Mucosa of rectum (tissue), 2 donors: ENCODE measurements at regions not wholly inside any gene's neighbourhood (a gene's known extent, or its start where the extent isn't known, plus 50 kb on each side); places are given as distances from the start of the nearest gene placed in this dataset.

Experiments
- H3K27ac ChIP-seq, 2 donors: one replicate each; pipeline ENCODE4 v1.7.0; 2013; ENCODE audit warnings: inconsistent platforms in 2 of 2, low read depth in 2 of 2, low read length in 2 of 2
- H3K27me3 ChIP-seq, 2 donors: one replicate each; pipeline ENCODE4 v1.7.0; 2013; ENCODE audit warnings: low read length in 2 of 2; ENCODE audit not compliant: control insufficient read depth in 2 of 2, insufficient read depth in 2 of 2
- H3K36me3 ChIP-seq, 2 donors: one replicate each; pipeline ENCODE4 v1.7.0; 2013; ENCODE audit warnings: low read length in 2 of 2; ENCODE audit not compliant: control insufficient read depth in 2 of 2, insufficient read depth in 2 of 2
- H3K4me1 ChIP-seq, 2 donors: one replicate each; pipeline ENCODE4 v1.7.0; 2013; ENCODE audit warnings: low read length in 2 of 2, mild to moderate bottlenecking in 1 of 2; ENCODE audit not compliant: control insufficient read depth in 2 of 2, insufficient read depth in 2 of 2
- H3K4me3 ChIP-seq, 2 donors: one replicate each; pipeline ENCODE4 v1.7.0; 2013; ENCODE audit warnings: low read length in 2 of 2
- H3K9ac ChIP-seq, 2 donors: one replicate each; pipeline ENCODE4 v1.7.0; 2013; ENCODE audit warnings: low read length in 2 of 2, low read depth in 1 of 2, mild to moderate bottlenecking in 1 of 2
- H3K9me3 ChIP-seq, 2 donors: one replicate each; pipeline ENCODE4 v1.7.0; 2013; ENCODE audit warnings: low read length in 2 of 2; ENCODE audit not compliant: control insufficient read depth in 2 of 2
- donor health status: healthy.
- donor health status: Normal muscosa, but diverticular disease.

DNA sequence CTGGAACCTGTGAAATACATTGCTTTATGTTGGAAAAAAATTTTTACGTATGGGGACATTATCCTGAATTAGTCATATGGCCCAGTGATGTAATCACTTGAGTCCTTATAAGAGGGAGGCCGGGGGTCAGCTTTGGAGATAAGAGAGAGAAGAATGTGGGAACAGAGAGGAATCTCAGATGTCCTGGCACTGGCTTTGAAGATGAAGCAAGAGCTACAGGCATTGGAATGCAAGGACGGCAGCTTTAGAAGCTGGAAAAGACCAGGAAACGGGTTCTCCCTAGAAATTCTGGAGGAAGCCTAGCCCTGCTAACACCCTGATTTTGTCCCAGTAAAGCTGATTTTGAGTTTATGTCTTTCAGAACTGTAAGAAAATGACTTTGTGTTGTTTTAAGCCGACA, 1129.9 kb upstream of the GYPC start:
- no peaks in the 10 kb centered on the region for H3K4me1 ChIP-seq
- H3K27ac ChIP-seq = no peak overlapping the region
- no peak overlapping the region for H3K4me3 ChIP-seq
- no peaks in the 10 kb centered on the region for H3K36me3 ChIP-seq
- no peak overlapping the region for H3K9ac ChIP-seq
- no peaks in the 10 kb centered on the region for H3K27me3 ChIP-seq
- H3K9me3 ChIP-seq = no peaks in the 10 kb centered on the region

DNA sequence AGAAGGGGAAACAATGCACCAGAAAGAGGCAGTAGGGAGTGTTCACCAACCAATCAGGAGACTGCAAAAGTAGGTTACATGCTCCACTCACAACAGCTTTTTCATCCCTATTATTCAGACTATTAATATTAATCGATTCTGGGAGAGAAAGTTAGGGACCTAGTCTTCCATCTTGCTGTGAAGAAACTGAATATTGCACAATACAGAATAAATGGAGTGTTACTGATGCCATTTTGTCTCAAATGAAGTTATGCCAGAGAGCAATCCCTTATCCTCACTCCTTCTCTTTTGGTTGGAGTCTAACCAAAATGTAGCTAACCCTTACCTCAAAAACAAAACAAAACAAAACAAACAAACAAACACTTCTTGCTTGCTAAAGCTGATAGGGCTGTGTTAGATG, 1120.9 kb upstream of the GYPC start:
- Histone ChIP-seq H3K4me3 (no peak overlapping the region), H3K9me3 (no peaks in the 10 kb centered on the region), H3K4me1 (no peaks in the 10 kb centered on the region), H3K27me3 (no peaks in the 10 kb centered on the region), H3K9ac (no peak overlapping the region), H3K36me3 (no peaks in the 10 kb centered on the region), H3K27ac (no peak overlapping the region)

DNA sequence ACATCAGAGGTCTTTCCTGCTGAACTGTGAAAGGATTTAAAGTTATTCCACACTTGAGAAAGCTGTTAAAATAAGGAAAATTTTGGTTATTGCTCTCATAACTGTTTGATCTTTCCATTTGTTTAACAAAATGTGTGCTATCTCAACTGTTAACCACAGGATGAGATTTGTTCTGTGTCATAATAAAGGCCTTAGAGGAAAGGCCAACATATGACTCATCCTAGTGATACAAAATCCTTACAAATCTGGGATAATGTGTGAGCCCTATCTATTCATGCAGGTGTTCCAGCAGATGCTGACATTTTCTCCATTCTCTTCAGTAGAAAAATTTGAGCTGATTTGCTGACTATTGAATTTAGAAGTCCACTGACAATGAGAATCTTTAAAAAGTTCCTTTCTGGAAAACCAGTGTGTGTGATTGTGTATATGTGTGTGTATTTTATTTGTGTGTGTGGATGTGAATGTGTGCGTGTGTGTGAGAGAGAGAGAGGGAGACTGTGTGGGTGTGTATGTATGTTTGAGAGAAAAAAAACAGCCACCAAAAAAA, 1111.9 kb upstream of the GYPC start:
- Histone ChIP-seq H3K36me3 (no peaks in the 10 kb centered on the region), H3K27ac (no peak overlapping the region), H3K9me3 (no peaks in the 10 kb centered on the region), H3K27me3 (no peaks in the 10 kb centered on the region), H3K4me3 (no peak overlapping the region), H3K4me1 (no peaks in the 10 kb centered on the region), H3K9ac (no peak overlapping the region)

DNA sequence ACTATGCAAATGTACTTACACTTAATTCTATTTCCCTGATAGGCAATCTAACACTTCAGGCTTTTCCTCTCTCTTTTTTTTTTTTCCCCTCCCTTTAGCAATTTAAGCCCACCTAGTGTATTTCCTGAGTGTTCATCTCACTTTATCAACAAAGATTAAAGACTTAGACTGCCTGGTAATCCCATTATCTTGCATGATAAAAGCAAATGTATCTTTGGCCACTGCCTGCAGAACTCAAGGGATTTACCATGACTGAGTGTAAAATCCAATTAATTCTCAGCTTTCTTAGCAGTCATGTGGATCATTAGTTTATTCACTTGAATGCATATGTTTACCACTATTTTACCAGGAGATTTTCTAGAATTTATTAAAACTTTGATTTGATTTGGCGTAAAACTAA, 1102.2 kb upstream of the GYPC start:
- H3K4me3 ChIP-seq = no peak overlapping the region
- H3K9me3 ChIP-seq = no peaks in the 10 kb centered on the region
- H3K4me1 ChIP-seq = no peaks in the 10 kb centered on the region
- no peak overlapping the region for H3K27ac ChIP-seq
- H3K27me3 ChIP-seq = no peaks in the 10 kb centered on the region
- H3K9ac ChIP-seq = no peak overlapping the region
- no peaks in the 10 kb centered on the region for H3K36me3 ChIP-seq

DNA sequence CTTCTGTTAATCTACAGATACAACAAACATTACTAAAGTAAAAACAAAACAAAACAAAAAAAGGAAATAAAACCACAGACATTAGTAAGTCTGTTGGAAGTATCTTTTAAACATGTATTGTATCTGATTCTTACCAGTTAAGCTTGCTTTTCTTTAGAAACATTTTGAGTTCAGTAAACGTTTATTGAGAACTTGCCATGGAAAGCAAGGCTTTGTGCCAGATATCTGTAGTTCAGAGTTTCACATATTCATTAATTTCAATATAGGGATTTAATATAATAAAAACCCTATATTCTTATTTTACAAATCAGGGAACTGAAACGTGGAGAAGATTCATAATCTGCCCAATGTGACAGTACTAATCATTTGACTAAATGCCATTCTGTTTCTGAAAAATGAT, 1101.0 kb upstream of the GYPC start:
- no peaks in the 10 kb centered on the region for H3K9me3 ChIP-seq
- H3K36me3 ChIP-seq = no peaks in the 10 kb centered on the region
- no peaks in the 10 kb centered on the region for H3K4me1 ChIP-seq
- H3K4me3 ChIP-seq = no peak overlapping the region
- H3K27me3 ChIP-seq = no peaks in the 10 kb centered on the region
- no peak overlapping the region for H3K9ac ChIP-seq
- H3K27ac ChIP-seq = no peak overlapping the region

DNA sequence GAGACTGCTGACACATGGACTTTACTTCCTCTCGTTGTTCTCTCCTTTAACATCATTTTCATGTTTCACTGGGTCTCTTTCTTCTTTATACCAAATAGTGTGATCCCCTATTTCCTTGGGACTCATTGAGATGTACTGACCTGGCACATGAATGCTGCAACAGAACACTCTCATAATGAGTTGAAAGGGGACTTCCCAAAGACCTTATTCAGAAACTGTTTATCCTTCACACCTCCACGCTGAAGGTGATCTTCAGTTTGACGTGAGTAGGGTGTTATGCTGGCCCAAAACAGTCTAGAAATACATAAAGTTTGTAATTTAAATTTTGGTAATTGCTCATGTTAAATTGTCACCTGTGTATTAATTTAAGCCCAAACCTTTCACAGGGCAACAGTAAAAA, 1096.8 kb upstream of the GYPC start:
- H3K36me3 ChIP-seq = no peaks in the 10 kb centered on the region
- peaks cover 4 to 21% of the 10 kb centered on the region in 2 donors for H3K4me1 ChIP-seq
- no peak overlapping the region for H3K27ac ChIP-seq
- H3K27me3 ChIP-seq = no peaks in the 10 kb centered on the region
- no peak overlapping the region for H3K4me3 ChIP-seq
- no peaks in the 10 kb centered on the region for H3K9me3 ChIP-seq
- no peak overlapping the region for H3K9ac ChIP-seq

DNA sequence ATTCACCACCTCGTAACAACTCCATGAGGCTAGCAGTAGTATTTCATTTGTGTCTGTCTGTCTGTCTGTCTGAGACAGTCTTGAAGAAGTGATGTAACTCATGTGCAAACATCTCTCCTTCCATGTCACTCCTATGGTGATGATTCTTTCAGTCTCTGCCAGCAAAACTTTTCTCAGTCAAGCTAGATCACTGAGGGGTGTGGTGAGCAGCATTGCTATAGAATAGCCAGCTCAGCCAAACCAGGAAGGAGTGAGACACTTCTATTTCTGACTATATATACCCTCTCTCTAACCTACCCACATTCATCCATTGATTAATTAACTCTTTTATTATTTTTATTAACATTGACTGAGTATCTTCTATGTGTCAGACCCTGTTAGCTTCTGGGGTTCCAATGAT, 1095.1 kb upstream of the GYPC start:
- Histone ChIP-seq H3K27me3 (no peaks in the 10 kb centered on the region), H3K4me1 (peaks cover 4 to 21% of the 10 kb centered on the region in 2 donors), H3K36me3 (no peaks in the 10 kb centered on the region), H3K9me3 (no peaks in the 10 kb centered on the region), H3K9ac (no peak overlapping the region), H3K27ac (peak overlapping the region in 1 of 2 donors; percentile 59), H3K4me3 (peak overlapping the region in 1 of 2 donors; percentile 8)

DNA sequence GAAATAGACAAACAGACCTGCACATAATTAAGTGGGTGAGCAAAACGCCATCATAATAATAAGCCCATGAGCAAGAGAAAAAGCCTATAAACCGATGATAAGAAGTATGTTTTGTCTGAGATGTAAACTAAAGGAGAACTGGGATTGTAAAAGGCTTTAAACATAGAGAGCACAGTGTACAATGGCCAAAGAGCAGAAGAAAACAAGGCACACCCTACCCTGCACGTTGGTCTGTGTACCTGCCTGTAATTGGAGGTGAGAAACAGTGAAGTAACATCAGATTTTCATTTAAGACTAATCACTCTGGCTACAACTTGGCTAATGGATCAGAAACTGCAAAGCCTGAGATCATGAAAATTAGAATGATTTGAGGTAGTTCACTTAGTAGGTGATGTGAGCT, 1094.7 kb upstream of the GYPC start:
- peaks cover 4 to 21% of the 10 kb centered on the region in 2 donors for H3K4me1 ChIP-seq
- H3K36me3 ChIP-seq = no peaks in the 10 kb centered on the region
- no peaks in the 10 kb centered on the region for H3K27me3 ChIP-seq
- peak overlapping the region; percentile 8 for H3K4me3 ChIP-seq
- no peaks in the 10 kb centered on the region for H3K9me3 ChIP-seq
- peak overlapping the region in 1 of 2 donors; percentile 73 for H3K27ac ChIP-seq
- H3K9ac ChIP-seq = no peak overlapping the region

DNA sequence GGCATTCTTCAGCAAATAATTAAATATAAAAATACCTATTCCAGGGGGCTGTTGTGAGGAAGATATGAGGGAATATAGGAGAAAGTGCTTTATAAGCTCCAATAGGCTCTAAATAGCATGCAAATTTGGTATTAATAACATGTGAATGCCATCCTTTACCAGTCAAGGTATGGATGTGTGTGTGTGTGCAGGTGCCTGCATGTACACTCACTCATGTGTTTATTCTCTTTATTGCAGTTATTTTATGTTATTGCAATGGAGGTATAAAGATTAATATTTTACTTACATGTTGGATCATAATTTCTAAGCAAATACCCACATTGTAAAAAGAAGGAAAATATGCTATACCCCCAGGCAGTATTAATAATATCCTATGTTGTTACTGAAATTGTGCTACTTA, 1093.0 kb upstream of the GYPC start:
- Histone ChIP-seq H3K27me3 (no peaks in the 10 kb centered on the region), H3K9ac (no peak overlapping the region), H3K27ac (no peak overlapping the region), H3K9me3 (no peaks in the 10 kb centered on the region), H3K36me3 (no peaks in the 10 kb centered on the region), H3K4me1 (peaks cover 4 to 21% of the 10 kb centered on the region in 2 donors), H3K4me3 (no peak overlapping the region)

DNA sequence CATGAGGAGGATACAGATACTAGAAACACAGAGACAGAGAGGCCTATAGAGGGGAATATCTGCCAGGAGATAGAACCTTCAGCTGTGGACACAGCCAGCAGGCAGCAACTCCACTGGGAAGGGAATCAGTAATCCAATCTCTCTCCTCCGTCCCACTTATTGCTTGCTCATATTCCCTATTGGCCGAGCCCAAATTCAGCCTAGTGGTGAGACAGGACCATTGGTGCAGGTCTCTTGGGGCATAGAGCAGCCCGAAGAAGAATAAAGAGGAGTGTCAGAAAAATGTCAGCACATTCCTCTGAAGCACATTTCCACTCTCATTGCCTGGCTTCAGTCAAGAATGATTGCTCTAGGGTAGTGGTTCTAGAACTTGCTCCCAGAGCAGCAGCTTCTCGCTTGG, 1091.5 kb upstream of the GYPC start:
- Histone ChIP-seq H3K27me3 (no peaks in the 10 kb centered on the region), H3K4me1 (peaks cover 4 to 21% of the 10 kb centered on the region in 2 donors), H3K27ac (no peak overlapping the region), H3K36me3 (no peaks in the 10 kb centered on the region), H3K9me3 (no peaks in the 10 kb centered on the region), H3K9ac (no peak overlapping the region), H3K4me3 (no peak overlapping the region)

DNA sequence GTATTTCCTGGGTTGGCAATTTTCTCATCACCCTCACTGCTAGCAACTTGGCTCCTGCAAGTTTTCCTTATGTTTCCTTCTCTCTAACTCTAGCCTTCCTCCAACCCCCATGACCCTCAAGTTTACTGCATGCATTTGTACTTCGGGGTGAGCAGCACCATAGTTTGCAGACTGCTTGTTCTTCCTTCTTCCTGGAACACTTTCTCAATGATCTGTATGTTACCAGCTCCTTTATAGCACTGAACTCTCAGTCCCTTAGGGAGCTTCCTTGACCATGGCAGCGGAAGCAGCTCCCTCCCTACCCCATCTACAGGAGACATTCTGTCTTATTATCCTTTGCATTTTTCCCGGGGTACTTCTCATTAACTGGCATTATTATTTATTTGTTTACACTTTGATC, 1089.5 kb upstream of the GYPC start:
- no peaks in the 10 kb centered on the region for H3K36me3 ChIP-seq
- H3K27ac ChIP-seq = no peak overlapping the region
- no peaks in the 10 kb centered on the region for H3K27me3 ChIP-seq
- H3K9me3 ChIP-seq = no peaks in the 10 kb centered on the region
- peaks cover 4 to 14% of the 10 kb centered on the region in 2 donors for H3K4me1 ChIP-seq
- H3K4me3 ChIP-seq = no peak overlapping the region
- no peak overlapping the region for H3K9ac ChIP-seq
